HUES48 (cell line): ENCODE measurements at regions not wholly inside any gene's neighbourhood (a gene's known extent, or its start where the extent isn't known, plus 50 kb on each side); places are given as distances from the start of the nearest gene placed in this dataset.

Experiments used
- H3K27ac ChIP-seq: one replicate; pipeline ENCODE4 v1.7.0; 2013; ENCODE audit warnings: low read depth, low read length, inconsistent platforms
- H3K27me3 ChIP-seq: 2 replicates; pipeline ENCODE4 v1.6.1; 2013; ENCODE audit warnings: mild to moderate bottlenecking, low read length; ENCODE audit not compliant: control insufficient read depth, insufficient read depth
- H3K36me3 ChIP-seq: 2 replicates; pipeline ENCODE4 v1.6.1; 2013; ENCODE audit warnings: low read length; ENCODE audit not compliant: control insufficient read depth, insufficient read depth
- H3K4me1 ChIP-seq: 2 replicates; pipeline ENCODE4 v1.6.1; 2013; ENCODE audit warnings: mild to moderate bottlenecking, low read length; ENCODE audit not compliant: control insufficient read depth, insufficient read depth
- H3K4me3 ChIP-seq: 2 replicates; pipeline ENCODE4 v1.5.1; 2013; ENCODE audit warnings: mild to moderate bottlenecking, low read depth, low read length
- H3K9ac ChIP-seq: 2 replicates; pipeline ENCODE4 v1.6.1; 2013; ENCODE audit warnings: mild to moderate bottlenecking, low read depth, low read length, moderate library complexity
- H3K9me3 ChIP-seq: 2 replicates; pipeline ENCODE4 v1.6.1; 2013; ENCODE audit warnings: low read length; ENCODE audit not compliant: control insufficient read depth, insufficient read depth

DNA sequence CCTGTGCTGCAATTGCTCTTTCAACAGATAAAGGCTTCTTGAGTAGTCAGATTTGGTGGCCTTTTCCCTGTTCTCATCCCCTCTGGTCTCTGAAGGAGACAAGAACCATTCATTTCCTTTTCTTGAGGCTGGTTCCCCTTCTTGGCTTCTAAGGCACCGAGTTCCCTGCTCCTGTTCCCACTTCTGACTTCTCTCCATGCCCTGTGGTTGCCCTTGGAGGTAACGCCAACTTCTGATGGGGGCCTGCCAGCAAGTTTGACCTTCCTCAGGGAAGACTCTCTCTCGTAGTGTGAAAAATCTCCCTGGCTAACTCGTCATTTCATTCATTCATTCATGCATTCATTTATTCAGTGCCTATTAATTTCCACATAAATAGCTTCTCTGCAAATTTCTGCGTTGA, 302.4 kb upstream of the SOX11 start:
- Histone ChIP-seq H3K36me3 (no peaks in the 10 kb centered on the region), H3K27ac (no peak overlapping the region), H3K9ac (no peak overlapping the region), H3K4me1 (no peaks in the 10 kb centered on the region), H3K9me3 (no peaks in the 10 kb centered on the region), H3K27me3 (no peaks in the 10 kb centered on the region), H3K4me3 (no peak overlapping the region)

DNA sequence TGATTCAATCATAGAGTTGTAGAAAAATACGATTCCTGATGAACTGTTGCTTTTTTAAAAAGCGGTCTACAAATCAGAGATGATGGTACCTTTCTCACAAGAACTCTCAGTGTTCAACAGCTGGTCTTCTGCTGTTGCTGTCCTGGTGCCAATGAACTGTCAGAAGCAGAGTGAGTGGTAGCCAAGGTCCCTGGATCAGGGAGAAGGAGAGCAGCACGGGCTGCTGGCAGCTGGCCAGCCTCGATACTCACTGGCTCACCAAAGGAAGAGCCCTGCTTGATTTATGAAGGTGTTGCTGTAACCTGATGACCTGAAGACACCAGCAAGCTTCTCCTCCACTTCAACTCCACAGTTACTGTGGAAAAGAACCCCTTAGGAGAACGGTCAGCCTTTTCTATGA, 300.8 kb upstream of the SOX11 start:
- H3K4me1 ChIP-seq = no peaks in the 10 kb centered on the region
- H3K27me3 ChIP-seq = no peaks in the 10 kb centered on the region
- H3K27ac ChIP-seq = no peak overlapping the region
- H3K4me3 ChIP-seq = no peak overlapping the region
- no peaks in the 10 kb centered on the region for H3K36me3 ChIP-seq
- H3K9ac ChIP-seq = no peak overlapping the region
- no peaks in the 10 kb centered on the region for H3K9me3 ChIP-seq

DNA sequence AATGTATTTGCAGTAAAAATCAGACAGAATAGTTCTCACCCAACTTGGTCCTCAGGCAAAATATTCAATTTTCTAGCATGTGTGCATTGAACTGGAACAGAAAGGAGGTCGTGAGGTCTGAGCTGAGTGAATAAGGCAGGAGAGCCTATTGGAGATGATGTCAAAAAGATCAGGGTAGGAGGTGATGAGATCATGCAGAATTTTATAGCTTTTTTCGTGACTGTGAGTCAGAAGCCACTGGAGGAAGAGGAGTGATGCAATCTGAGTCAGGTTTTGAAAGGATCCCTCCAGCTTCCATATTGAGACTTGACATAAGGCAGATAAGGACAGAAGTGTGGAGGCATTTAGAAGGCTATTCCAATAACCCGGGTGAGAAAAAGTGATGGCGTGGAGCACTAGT, 299.5 kb upstream of the SOX11 start:
- Histone ChIP-seq H3K9ac (no peak overlapping the region), H3K9me3 (no peaks in the 10 kb centered on the region), H3K4me3 (no peak overlapping the region), H3K4me1 (no peaks in the 10 kb centered on the region), H3K27ac (no peak overlapping the region), H3K27me3 (no peaks in the 10 kb centered on the region), H3K36me3 (no peaks in the 10 kb centered on the region)

DNA sequence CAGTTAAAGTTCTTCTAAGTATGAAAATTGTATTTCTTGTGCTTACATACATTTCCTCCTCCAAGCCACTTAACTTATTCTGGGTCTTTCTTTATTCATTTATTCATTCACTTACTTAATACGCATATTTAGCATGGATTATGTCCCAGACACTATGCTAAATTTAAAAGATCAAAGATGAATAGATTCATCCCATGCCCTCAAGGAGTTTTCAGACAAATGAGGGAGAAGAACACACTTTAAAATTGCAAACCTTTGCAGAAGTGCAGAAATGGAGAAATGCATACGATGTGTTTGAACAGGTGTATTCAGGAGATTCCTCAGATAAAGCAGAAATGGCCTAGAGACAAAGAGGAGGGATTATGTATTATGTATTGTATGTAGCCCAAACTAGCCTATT, 298.7 kb upstream of the SOX11 start:
- Histone ChIP-seq H3K9ac (no peak overlapping the region), H3K9me3 (no peaks in the 10 kb centered on the region), H3K27me3 (no peaks in the 10 kb centered on the region), H3K4me3 (no peak overlapping the region), H3K36me3 (no peaks in the 10 kb centered on the region), H3K27ac (no peak overlapping the region), H3K4me1 (no peaks in the 10 kb centered on the region)

DNA sequence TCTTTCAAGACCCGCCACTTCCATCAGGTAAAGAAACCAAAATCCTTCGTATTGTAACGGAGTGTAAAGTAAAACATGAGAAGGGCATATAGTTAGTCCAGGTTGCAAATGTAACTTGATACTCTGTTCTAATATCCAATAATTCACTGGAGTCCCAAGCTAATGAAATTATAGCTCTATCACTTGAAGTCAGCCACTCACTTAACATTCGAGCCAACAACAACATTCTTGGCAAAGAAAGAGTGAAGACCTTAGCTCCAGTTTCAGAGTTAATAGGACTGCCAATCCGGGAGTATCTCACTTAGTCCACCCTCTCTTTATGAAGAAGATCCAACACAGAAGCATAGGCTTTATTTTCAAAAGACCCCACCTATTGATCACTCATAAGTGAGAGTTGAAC, 298.0 kb upstream of the SOX11 start:
- H3K9me3 ChIP-seq = no peaks in the 10 kb centered on the region
- H3K27ac ChIP-seq = no peak overlapping the region
- H3K9ac ChIP-seq = no peak overlapping the region
- no peaks in the 10 kb centered on the region for H3K36me3 ChIP-seq
- H3K4me3 ChIP-seq = no peak overlapping the region
- H3K27me3 ChIP-seq = no peaks in the 10 kb centered on the region
- H3K4me1 ChIP-seq = no peaks in the 10 kb centered on the region

DNA sequence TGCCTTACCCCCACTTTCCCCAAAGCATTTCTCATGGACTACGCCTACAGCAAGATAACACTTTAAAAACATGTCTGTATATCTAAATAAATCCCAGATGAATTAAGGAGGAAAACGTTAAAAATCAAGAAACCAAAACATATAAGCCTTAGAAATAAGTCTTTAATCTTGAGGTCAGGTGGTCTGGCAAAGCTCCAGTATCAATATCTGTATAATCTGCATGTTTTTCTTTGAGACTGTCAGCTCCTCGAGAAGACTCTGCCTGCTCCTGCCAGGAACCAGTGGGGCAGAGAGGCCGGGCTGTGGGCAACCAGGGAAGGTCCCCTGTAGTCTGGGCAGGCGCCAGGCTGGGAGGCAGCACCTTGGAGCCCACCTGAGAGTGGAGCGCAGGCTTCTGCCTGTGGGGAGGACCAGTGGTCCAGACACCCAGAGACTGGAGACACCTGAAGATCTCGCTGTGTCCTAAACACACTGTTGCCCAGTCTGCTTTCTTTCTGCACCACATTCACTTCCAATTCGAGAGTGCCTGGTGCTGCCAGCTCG, 291.0 kb upstream of the SOX11 start:
- H3K27me3 ChIP-seq = no peaks in the 10 kb centered on the region
- H3K4me3 ChIP-seq = no peak overlapping the region
- no peaks in the 10 kb centered on the region for H3K36me3 ChIP-seq
- no peaks in the 10 kb centered on the region for H3K9me3 ChIP-seq
- no peak overlapping the region for H3K27ac ChIP-seq
- H3K4me1 ChIP-seq = no peaks in the 10 kb centered on the region
- H3K9ac ChIP-seq = no peak overlapping the region

DNA sequence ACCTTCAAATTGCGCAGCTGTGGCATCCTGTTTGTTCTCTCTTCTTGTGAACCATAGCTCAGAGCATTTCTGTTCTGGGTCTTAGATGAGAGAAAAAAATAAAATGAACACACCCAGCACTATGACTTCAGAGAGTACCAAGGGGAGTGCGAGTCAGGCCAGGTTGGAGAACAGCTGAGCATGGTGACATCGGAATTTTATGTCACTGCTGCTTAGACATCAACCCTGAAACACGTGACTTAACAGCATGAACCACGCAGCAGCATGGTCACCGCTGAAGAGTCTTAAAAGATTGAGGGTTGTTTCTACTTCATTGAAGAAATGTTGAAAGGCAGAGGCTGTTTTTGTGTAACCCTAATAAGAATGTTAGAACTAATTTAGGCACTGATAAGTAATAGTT, 288.8 kb upstream of the SOX11 start:
- Histone ChIP-seq H3K27me3 (no peaks in the 10 kb centered on the region), H3K27ac (no peak overlapping the region), H3K4me3 (no peak overlapping the region), H3K4me1 (no peaks in the 10 kb centered on the region), H3K36me3 (no peaks in the 10 kb centered on the region), H3K9me3 (no peaks in the 10 kb centered on the region), H3K9ac (no peak overlapping the region)

DNA sequence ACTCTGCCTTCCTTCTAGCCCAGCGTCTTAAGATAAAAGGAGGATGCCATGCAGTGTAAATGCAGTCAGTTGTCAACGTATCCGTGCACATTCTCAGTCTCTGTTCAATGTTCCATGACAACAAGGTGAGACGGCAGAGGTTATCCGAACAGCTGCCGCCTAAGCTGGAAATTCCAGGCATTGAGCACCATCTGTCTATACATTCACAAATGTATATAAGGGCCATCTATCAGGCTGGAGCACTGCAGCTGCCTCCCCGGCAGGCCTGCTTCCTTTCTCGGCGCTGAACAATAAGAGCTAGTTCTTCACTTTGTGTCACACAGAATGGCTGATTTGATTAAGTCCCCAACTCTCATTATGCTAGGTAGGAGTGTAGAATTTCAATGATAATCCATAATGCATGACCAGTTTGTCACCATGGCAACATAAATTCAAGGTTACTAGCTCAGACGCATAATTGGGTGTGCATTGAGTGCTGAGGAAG, 282.2 kb upstream of the SOX11 start:
- Histone ChIP-seq H3K9ac (no peak overlapping the region), H3K4me1 (peaks cover 23% of the 10 kb centered on the region), H3K4me3 (no peak overlapping the region), H3K27ac (no peak overlapping the region), H3K27me3 (no peaks in the 10 kb centered on the region), H3K9me3 (no peaks in the 10 kb centered on the region), H3K36me3 (no peaks in the 10 kb centered on the region)

DNA sequence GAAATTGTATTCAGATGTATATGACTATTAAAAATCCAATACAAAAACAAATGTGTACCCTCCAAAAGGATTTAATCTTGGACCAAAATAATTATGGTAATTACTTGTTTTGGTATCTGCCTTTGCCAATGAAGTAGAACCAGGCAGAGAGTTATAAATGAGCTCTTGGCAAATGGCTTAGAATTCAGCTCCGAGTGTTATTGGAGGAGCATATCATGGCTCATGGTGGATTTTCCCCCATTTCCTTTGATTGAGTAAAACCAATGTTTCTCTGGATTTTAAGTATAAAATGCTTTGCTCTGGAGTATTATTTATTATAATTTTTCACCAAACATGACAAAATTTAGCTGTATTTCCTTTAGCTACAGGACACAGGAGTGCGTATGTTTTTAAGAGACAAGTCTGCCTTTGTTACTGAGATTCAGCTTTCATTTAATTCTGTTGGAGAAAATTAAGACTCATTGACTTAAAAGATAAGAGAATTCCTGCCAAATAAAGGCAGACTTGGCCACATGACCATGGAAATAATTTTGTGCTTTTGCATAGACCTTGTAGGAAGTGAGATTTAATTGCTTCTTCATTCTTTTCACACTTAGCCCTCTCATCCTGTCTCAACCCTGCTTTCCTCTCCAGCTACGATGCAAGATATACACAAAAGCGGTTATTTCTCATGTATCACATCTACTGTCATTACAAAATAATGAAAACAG, 281.0 kb upstream of the SOX11 start:
- Histone ChIP-seq H3K36me3 (no peaks in the 10 kb centered on the region), H3K27ac (no peak overlapping the region), H3K9ac (no peak overlapping the region), H3K27me3 (no peaks in the 10 kb centered on the region), H3K4me3 (no peak overlapping the region), H3K4me1 (peaks cover 23% of the 10 kb centered on the region), H3K9me3 (no peaks in the 10 kb centered on the region)

DNA sequence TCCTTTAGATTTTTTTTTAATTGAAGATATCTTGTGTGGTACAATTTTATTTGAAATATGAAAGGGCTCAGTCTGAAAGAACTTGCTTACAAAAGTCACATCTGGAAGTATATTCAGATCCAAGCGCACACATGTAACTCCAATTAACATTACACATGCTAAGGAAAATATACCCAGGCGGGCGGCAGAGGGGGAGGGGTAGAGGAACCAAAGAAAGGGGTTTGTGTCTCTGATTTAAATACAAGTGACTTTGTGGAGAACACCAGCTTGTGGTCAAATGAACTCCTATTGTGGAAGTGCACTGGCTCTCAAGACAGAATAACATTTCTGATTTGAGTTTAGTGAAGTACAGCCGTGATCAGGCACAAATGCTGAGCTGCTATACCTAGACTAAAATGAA, 280.2 kb upstream of the SOX11 start:
- H3K4me3 ChIP-seq = no peak overlapping the region
- no peak overlapping the region for H3K9ac ChIP-seq
- H3K4me1 ChIP-seq = peaks cover 23% of the 10 kb centered on the region
- no peaks in the 10 kb centered on the region for H3K9me3 ChIP-seq
- no peaks in the 10 kb centered on the region for H3K36me3 ChIP-seq
- no peaks in the 10 kb centered on the region for H3K27me3 ChIP-seq
- H3K27ac ChIP-seq = no peak overlapping the region

DNA sequence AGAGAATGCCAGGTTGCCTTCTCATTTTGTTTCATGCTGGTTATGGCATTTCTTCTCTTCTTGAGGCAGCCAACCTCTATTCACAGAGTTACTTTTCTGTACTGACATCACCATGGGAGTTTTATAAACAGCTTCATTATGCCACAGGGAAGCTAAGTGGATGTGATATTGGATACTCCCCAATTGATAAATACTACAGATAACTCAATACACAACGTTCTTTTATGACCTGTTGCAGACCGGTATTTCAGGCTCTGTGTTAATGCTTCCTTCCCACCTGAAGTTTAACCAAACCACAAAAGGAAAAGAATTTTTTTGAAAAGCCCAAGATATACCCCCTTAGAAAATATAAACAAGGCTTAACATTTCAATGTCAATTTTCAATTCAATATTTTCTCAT, 258.3 kb upstream of the SOX11 start:
- no peaks in the 10 kb centered on the region for H3K27me3 ChIP-seq
- H3K9me3 ChIP-seq = no peaks in the 10 kb centered on the region

More for the DNA sequence above, 258.3 kb upstream of the SOX11 start:
- Histone ChIP-seq H3K4me1 (0 out of 2 replicates have a peak, but pooled peaks cover 4% of the 10 kb centered on the region), H3K4me3 (no peak overlapping the region), H3K36me3 (no peaks in the 10 kb centered on the region), H3K9ac (no peak overlapping the region), H3K27ac (no peak overlapping the region)
